HCT116 (cell line): ENCODE measurements at regions not wholly inside any gene's neighbourhood (a gene's known extent, or its start where the extent isn't known, plus 50 kb on each side); places are given as distances from the start of the nearest gene placed in this dataset.

Source experiments
- ATAC-seq: fragments of 200-7000 bp; cut with Tn5 transposase; 2 replicates; pipeline ENCODE4 v1.9.1; 2020; ENCODE audit warnings: mild to moderate bottlenecking, moderate library complexity
- BruUV-seq: library from RNA; stranded (reverse); fragments of 400-500 nt; replicated peaks from 2 replicates; lab custom pipeline; 2021; lab: Mats Ljungman, UMichigan
- CTCF ChIA-PET: fragments of 300-600 bp; sonication (Branson Sonifier 250); formaldehyde crosslinking; loops from one replicate; lab custom pipeline; 2021; ENCODE audit warnings: antibody characterized with exemption; lab: Charles Lee
- POLR2A ChIA-PET: fragments of 300-600, 350-600 bp; sonication (Branson Sonifier 250); formaldehyde crosslinking; loops from one replicate; lab custom pipeline; 2021; ENCODE audit warnings: antibody characterized with exemption; lab: Charles Lee
- RAD21 ChIA-PET, 2 experiments: fragments of 300-600 bp; sonication (Branson Sonifier 250); formaldehyde crosslinking; loops; one replicate each; lab custom pipeline; 2023; ENCODE audit warnings: low total read pairs in 2 of 2; ENCODE audit not compliant: uncharacterized antibody in 2 of 2, unreplicated experiment in 2 of 2, low non-redundant PET in 1 of 2; lab: Charles Lee
- DNase-seq: peaks from one replicate; pipeline ENCODE4 v3.0.0-alpha.2; 2010; ENCODE audit warnings: low read depth, low spot score
- H2AFZ ChIP-seq: fragments of 200-600 bp; shearing (Covaris generic), sonication (generic); 2 replicates; pipeline ENCODE4 v1.6.1; 2017; ENCODE audit warnings: low read depth, mixed run types, mixed read lengths, antibody characterized with exemption, low read length; ENCODE audit not compliant: poor library complexity, severe bottlenecking
- H3K27ac ChIP-seq: 2 replicates; pipeline ENCODE4 v1.5.1; 2012; ENCODE audit warnings: low read depth, low read length
- H3K27me3 ChIP-seq: fragments of 200-600 bp; sonication (generic); 2 replicates; pipeline ENCODE4 v1.6.1; 2016; ENCODE audit warnings: mixed run types, low read length, mixed read lengths; ENCODE audit not compliant: insufficient read depth
- H3K36me3 ChIP-seq, 2 experiments: fragments of 200-500 bp in 1 of 2; fragments of 200-600 bp in 1 of 2; sonication (Bioruptor generic) in 1 of 2; sonication (generic) in 1 of 2; 2 replicates each; pipeline versions ENCODE4 v1.5.1 to v1.6.1; 2014 to 2016; ENCODE audit warnings: low read length in 2 of 2, inconsistent platforms in 1 of 2, mixed read lengths in 1 of 2, mixed run types in 1 of 2; ENCODE audit not compliant: insufficient read depth in 2 of 2, control insufficient read depth in 1 of 2
- H3K4me1 ChIP-seq, 2 experiments: fragments of 200-600 bp in 1 of 2; sonication (generic) in 1 of 2; 2 replicates each; pipeline versions ENCODE4 v1.5.1 to v1.6.1; 2012 to 2017; ENCODE audit warnings: low read length in 2 of 2, inconsistent platforms in 1 of 2, mild to moderate bottlenecking in 1 of 2, mixed read lengths in 1 of 2, mixed run types in 1 of 2, moderate library complexity in 1 of 2; ENCODE audit not compliant: insufficient read depth in 2 of 2, control insufficient read depth in 1 of 2
- H3K4me2 ChIP-seq: fragments of 200-600 bp; sonication (generic); 2 replicates; pipeline ENCODE4 v1.6.1; 2017; ENCODE audit warnings: mixed run types, low read length, mixed read lengths
- H3K4me3 ChIP-seq, 2 experiments: fragments of 200-600 bp in 1 of 2; sonication (generic) in 1 of 2; replicated peaks in 1 of 2; 2 replicates each; pipeline ENCODE4 v1.5.1; 2011 to 2016; ENCODE audit warnings: low read length in 2 of 2, control low read depth in 1 of 2, low read depth in 1 of 2, mild to moderate bottlenecking in 1 of 2, mixed read lengths in 1 of 2, mixed run types in 1 of 2
- H3K79me2 ChIP-seq: fragments of 200-600 bp; sonication (generic); 2 replicates; pipeline ENCODE4 v1.6.1; 2017; ENCODE audit warnings: mild to moderate bottlenecking, mixed run types, low read length, moderate library complexity, mixed read lengths; ENCODE audit not compliant: insufficient read depth
- H3K9ac ChIP-seq: fragments of 200-600 bp; sonication (generic); 2 replicates; pipeline ENCODE4 v1.6.1; 2016; ENCODE audit warnings: low read length, mixed read lengths
- H3K9me2 ChIP-seq: fragments of 200-600 bp; sonication (generic), shearing (Covaris generic); 2 replicates; pipeline ENCODE4 v1.6.1; 2017; ENCODE audit warnings: mixed run types, mild to moderate bottlenecking, moderate library complexity; ENCODE audit not compliant: insufficient read depth
- H3K9me3 ChIP-seq, 2 experiments: fragments of 200-500 bp in 1 of 2; fragments of 200-600 bp in 1 of 2; sonication (Bioruptor generic) in 1 of 2; sonication (generic) in 1 of 2; 2 replicates each; pipeline ENCODE4 v1.6.1; 2014 to 2017; ENCODE audit warnings: low read length in 2 of 2, mixed read lengths in 2 of 2, inconsistent platforms in 1 of 2, low read depth in 1 of 2, mild to moderate bottlenecking in 1 of 2, mixed run types in 1 of 2, moderate library complexity in 1 of 2; ENCODE audit not compliant: control insufficient read depth in 1 of 2, insufficient read depth in 1 of 2
- H4K20me1 ChIP-seq: fragments of 200-600 bp; sonication (generic), shearing (Covaris generic); 2 replicates; pipeline ENCODE4 v1.6.1; 2017; ENCODE audit warnings: mixed run types, mild to moderate bottlenecking, moderate library complexity; ENCODE audit not compliant: insufficient read depth
- CEBPB ChIP-seq: IDR thresholded peaks from 2 replicates; pipeline ENCODE4 v1.6.1; 2012; ENCODE audit warnings: low read depth
- EGR1 ChIP-seq: IDR thresholded peaks from 2 replicates; pipeline ENCODE4 v1.6.1; 2012; ENCODE audit warnings: low read depth
- FOSL1 ChIP-seq: IDR thresholded peaks from 2 replicates; pipeline ENCODE4 v1.6.1; 2012; ENCODE audit warnings: low read depth
- POLR2AphosphoS5 ChIP-seq: IDR thresholded peaks from 2 replicates; pipeline ENCODE4 v1.6.1; 2011; ENCODE audit warnings: mild to moderate bottlenecking, low read depth, low read length, moderate library complexity
- RAD21 ChIP-seq: IDR thresholded peaks from 2 replicates; pipeline ENCODE4 v1.6.1; 2012; ENCODE audit warnings: low read depth, mild to moderate bottlenecking
- SIN3A ChIP-seq: IDR thresholded peaks from 2 replicates; pipeline ENCODE4 v1.6.1; 2012; ENCODE audit warnings: low read depth
- SP1 ChIP-seq: IDR thresholded peaks from 2 replicates; pipeline ENCODE4 v1.6.1; 2012; ENCODE audit warnings: low read depth
- SRF ChIP-seq: IDR thresholded peaks from 2 replicates; pipeline ENCODE4 v1.6.1; 2012; ENCODE audit warnings: low read depth
- ZNF274 ChIP-seq: fragments of 200-500 bp; sonication (Bioruptor generic); IDR thresholded peaks from 2 replicates; pipeline ENCODE4 v1.6.1; 2014; ENCODE audit warnings: mild to moderate bottlenecking, low read depth, low read length, inconsistent platforms
- intact Hi-C: fragments of 100-400 bp; cut with micrococcal nuclease; formaldehyde crosslinking; loops from 2 replicates; pipeline ENCODE4 v1.10.0; 2022
- TF ChIP-seq, protein P1 (sequence below): IDR thresholded peaks from 2 replicates; pipeline ENCODE4 v1.6.1; 2012; ENCODE audit warnings: low read depth
- TF ChIP-seq, protein P2 (sequence below): IDR thresholded peaks from 2 replicates; pipeline ENCODE4 v1.6.1; 2012
- TF ChIP-seq, protein P3 (sequence below): IDR thresholded peaks from 2 replicates; pipeline ENCODE4 v1.6.1; 2012
- TF ChIP-seq, protein P4 (sequence below), 3 experiments: fragments of 200-600 bp in 1 of 3; sonication (generic) in 1 of 3; IDR thresholded peaks in 2 of 3; conservative IDR thresholded peaks in 1 of 3; 2 replicates each; pipeline ENCODE4 v1.5.1; 2012 to 2017; ENCODE audit warnings: low read depth in 2 of 3, low read length in 2 of 3, antibody characterized with exemption in 1 of 3, borderline replicate concordance in 1 of 3, control low read depth in 1 of 3, mild to moderate bottlenecking in 1 of 3, mixed read lengths in 1 of 3, mixed run types in 1 of 3, moderate library complexity in 1 of 3; ENCODE audit not compliant: insufficient read depth in 1 of 3

DNA sequence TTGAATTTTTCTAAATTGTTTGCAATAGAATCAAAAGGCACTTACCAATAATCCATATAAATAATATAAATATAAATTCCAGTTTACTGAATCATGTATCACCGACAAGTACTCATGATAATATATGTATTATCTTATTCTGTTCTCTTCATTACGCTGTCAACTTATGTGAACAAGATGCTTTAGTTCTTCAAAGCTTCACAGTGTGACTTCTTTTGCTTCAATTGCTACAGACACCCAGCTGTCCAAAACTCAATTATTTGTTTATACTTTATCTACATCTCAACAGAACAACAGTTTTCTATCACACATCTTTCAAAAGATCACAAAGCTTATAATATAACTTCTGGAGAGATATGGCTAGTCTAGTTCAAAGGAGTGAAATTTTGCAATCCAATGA, 1499.9 kb upstream of the PCDH10 start:
- Histone ChIP-seq H3K27ac (no peak overlapping the region), H3K9me2 (no peaks in the 10 kb centered on the region), H3K9me3 (no peaks in the 10 kb centered on the region), H3K4me1 (no peaks in the 10 kb centered on the region), H4K20me1 (no peaks in the 10 kb centered on the region), H3K9ac (no peak overlapping the region), H2AFZ (no peak overlapping the region), H3K4me2 (no peak overlapping the region), H3K27me3 (no peaks in the 10 kb centered on the region), H3K79me2 (no peaks in the 10 kb centered on the region), H3K4me3 (no peak overlapping the region), H3K36me3 (no peaks in the 10 kb centered on the region)
- DNase-seq (no peak), ATAC-seq (no peak)
- TF ChIP-seq, protein P1, sequence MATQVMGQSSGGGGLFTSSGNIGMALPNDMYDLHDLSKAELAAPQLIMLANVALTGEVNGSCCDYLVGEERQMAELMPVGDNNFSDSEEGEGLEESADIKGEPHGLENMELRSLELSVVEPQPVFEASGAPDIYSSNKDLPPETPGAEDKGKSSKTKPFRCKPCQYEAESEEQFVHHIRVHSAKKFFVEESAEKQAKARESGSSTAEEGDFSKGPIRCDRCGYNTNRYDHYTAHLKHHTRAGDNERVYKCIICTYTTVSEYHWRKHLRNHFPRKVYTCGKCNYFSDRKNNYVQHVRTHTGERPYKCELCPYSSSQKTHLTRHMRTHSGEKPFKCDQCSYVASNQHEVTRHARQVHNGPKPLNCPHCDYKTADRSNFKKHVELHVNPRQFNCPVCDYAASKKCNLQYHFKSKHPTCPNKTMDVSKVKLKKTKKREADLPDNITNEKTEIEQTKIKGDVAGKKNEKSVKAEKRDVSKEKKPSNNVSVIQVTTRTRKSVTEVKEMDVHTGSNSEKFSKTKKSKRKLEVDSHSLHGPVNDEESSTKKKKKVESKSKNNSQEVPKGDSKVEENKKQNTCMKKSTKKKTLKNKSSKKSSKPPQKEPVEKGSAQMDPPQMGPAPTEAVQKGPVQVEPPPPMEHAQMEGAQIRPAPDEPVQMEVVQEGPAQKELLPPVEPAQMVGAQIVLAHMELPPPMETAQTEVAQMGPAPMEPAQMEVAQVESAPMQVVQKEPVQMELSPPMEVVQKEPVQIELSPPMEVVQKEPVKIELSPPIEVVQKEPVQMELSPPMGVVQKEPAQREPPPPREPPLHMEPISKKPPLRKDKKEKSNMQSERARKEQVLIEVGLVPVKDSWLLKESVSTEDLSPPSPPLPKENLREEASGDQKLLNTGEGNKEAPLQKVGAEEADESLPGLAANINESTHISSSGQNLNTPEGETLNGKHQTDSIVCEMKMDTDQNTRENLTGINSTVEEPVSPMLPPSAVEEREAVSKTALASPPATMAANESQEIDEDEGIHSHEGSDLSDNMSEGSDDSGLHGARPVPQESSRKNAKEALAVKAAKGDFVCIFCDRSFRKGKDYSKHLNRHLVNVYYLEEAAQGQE = no peak
- TF ChIP-seq, protein P2, sequence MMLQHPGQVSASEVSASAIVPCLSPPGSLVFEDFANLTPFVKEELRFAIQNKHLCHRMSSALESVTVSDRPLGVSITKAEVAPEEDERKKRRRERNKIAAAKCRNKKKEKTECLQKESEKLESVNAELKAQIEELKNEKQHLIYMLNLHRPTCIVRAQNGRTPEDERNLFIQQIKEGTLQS = no peak
- no peak for TF ChIP-seq EGR1
- no peak for TF ChIP-seq SIN3A
- no peak for TF ChIP-seq ZNF274
- TF ChIP-seq CEBPB = no peak
- TF ChIP-seq, protein P3, sequence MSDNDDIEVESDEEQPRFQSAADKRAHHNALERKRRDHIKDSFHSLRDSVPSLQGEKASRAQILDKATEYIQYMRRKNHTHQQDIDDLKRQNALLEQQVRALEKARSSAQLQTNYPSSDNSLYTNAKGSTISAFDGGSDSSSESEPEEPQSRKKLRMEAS = no peak
- no peak for TF ChIP-seq SRF
- TF ChIP-seq, protein P4, sequence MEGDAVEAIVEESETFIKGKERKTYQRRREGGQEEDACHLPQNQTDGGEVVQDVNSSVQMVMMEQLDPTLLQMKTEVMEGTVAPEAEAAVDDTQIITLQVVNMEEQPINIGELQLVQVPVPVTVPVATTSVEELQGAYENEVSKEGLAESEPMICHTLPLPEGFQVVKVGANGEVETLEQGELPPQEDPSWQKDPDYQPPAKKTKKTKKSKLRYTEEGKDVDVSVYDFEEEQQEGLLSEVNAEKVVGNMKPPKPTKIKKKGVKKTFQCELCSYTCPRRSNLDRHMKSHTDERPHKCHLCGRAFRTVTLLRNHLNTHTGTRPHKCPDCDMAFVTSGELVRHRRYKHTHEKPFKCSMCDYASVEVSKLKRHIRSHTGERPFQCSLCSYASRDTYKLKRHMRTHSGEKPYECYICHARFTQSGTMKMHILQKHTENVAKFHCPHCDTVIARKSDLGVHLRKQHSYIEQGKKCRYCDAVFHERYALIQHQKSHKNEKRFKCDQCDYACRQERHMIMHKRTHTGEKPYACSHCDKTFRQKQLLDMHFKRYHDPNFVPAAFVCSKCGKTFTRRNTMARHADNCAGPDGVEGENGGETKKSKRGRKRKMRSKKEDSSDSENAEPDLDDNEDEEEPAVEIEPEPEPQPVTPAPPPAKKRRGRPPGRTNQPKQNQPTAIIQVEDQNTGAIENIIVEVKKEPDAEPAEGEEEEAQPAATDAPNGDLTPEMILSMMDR (IDR thresholded peaks at IDR 0.05 in 2 of 3, conservative IDR thresholded peaks at IDR 0.05 in 1 of 3; ENCODE audit: borderline replicate concordance in 1 of 3, insufficient read depth in 1 of 3, low read depth in 2 of 3, low read length in 2 of 3) = no peak
- TF ChIP-seq RAD21 = no peak
- TF ChIP-seq SP1 = no peak
- TF ChIP-seq POLR2AphosphoS5 = no peak
- no peak for TF ChIP-seq FOSL1
- BruUV-seq = no TSS peak
- intact Hi-C loops = no loop called here
- ChIA-PET RAD21 (no interaction called here), POLR2A (no interaction called here), CTCF (no interaction called here)
